Breast epithelium (tissue), 3 donors: ENCODE measurements at regions not wholly inside any gene's neighbourhood (a gene's known extent, or its start where the extent isn't known, plus 50 kb on each side); places are given as distances from the start of the nearest gene placed in this dataset.

Experiments used
- POLR2A ChIP-seq: fragments of 450-650 bp; IDR thresholded peaks from one replicate; pipeline ENCODE4 v1.6.1; 2016; ENCODE audit warnings: antibody characterized with exemption, mild to moderate bottlenecking, moderate library complexity
- TF ChIP-seq, protein P1 (sequence below), 3 donors: fragments of 450-650 bp; IDR thresholded peaks; one replicate each; pipeline ENCODE4 v1.5.1; 2016 to 2017; ENCODE audit warnings: antibody characterized with exemption in 3 of 3, mild to moderate bottlenecking in 3 of 3, moderate library complexity in 3 of 3

DNA sequence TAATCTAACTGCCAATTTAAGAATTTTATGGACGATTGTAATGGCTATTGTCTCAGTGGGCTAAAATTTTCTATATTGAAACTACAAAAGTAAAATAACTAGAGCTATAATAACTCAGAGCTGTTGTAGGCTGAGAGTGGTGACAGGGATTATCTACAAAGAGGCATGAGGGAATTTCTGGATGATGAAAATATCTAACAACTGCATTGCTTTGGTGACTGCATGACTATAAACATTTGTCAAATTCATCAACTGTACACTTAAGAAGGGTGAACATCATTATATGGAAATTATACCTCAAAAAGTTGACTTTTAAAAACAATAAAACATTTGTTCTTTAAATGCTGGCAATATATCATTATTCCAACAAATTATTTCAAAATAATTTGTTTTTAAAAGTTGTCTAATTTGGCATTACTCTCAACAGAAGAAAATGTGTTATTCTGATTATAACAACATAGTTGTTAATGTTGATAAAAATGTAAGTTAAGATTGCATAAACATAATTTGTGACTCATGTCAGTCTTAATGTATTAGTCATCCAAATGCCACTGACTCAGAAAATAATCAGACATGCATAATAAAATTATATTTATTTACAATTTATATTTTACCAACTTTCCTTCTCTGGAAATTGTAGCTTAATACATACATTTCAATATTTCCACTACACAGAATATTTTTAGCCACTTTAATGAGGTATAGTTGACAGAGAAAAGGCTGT is 865.1 kb upstream of the VRK2 start:
- no peak for TF ChIP-seq POLR2A
- TF ChIP-seq, protein P1, sequence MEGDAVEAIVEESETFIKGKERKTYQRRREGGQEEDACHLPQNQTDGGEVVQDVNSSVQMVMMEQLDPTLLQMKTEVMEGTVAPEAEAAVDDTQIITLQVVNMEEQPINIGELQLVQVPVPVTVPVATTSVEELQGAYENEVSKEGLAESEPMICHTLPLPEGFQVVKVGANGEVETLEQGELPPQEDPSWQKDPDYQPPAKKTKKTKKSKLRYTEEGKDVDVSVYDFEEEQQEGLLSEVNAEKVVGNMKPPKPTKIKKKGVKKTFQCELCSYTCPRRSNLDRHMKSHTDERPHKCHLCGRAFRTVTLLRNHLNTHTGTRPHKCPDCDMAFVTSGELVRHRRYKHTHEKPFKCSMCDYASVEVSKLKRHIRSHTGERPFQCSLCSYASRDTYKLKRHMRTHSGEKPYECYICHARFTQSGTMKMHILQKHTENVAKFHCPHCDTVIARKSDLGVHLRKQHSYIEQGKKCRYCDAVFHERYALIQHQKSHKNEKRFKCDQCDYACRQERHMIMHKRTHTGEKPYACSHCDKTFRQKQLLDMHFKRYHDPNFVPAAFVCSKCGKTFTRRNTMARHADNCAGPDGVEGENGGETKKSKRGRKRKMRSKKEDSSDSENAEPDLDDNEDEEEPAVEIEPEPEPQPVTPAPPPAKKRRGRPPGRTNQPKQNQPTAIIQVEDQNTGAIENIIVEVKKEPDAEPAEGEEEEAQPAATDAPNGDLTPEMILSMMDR (IDR thresholded peaks at IDR 0.05) = no peak
